Activated T-helper 1 cell treated with anti-CD3 and anti-CD28 coated beads, Interleukin-2, amount 50 U/mL, for 16 hours (primary cell): ENCODE measurements at regions not wholly inside any gene's neighbourhood (a gene's known extent, or its start where the extent isn't known, plus 50 kb on each side); places are given as distances from the start of the nearest gene placed in this dataset.

ENCODE experiments used
- DNase-seq, 2 donors: peaks; one replicate each; pipeline ENCODE4 v3.0.0-alpha.2; 2020; ENCODE audit warnings: low read depth in 1 of 2, low spot score in 1 of 2

- no peak for DNase-seq
These were observed 254.6 kb upstream of the PIK3C3 start for GRCh38 chr18:41700416-41700815.

GRCh38 chr18:41695441-41695840 is 259.6 kb upstream of the PIK3C3 start:
- no peak for DNase-seq

- DNase-seq: no peak
These were observed 262.0 kb upstream of the PIK3C3 start for GRCh38 chr18:41693008-41693407.

GRCh38 chr18:41690332-41691127 is 264.5 kb upstream of the PIK3C3 start:
- DNase-seq: no peak

- DNase-seq: no peak
These were observed 267.9 kb upstream of the PIK3C3 start for GRCh38 chr18:41687138-41687537.

GRCh38 chr18:41681138-41681880 is 273.7 kb upstream of the PIK3C3 start:
- no peak for DNase-seq

GRCh38 chr18:41674506-41674905 is 280.5 kb upstream of the PIK3C3 start:
- DNase-seq: no peak

- no peak for DNase-seq
These were observed 288.8 kb upstream of the PIK3C3 start for GRCh38 chr18:41666231-41666630.

GRCh38 chr18:41665210-41665609 is 289.8 kb upstream of the PIK3C3 start:
- no peak for DNase-seq

GRCh38 chr18:41660654-41661053 is 294.4 kb upstream of the PIK3C3 start:
- DNase-seq: no peak

GRCh38 chr18:41659438-41660130 is 295.4 kb upstream of the PIK3C3 start:
- no peak for DNase-seq

GRCh38 chr18:41657189-41657588 is 297.8 kb upstream of the PIK3C3 start:
- DNase-seq: no peak

GRCh38 chr18:41655074-41655473 is 300.0 kb upstream of the PIK3C3 start:
- no peak for DNase-seq

GRCh38 chr18:41647914-41648313 is 307.1 kb upstream of the PIK3C3 start:
- no peak for DNase-seq

GRCh38 chr18:41646915-41647620 is 308.0 kb upstream of the PIK3C3 start:
- DNase-seq: no peak

GRCh38 chr18:41645589-41646360 is 309.3 kb upstream of the PIK3C3 start:
- DNase-seq: no peak

GRCh38 chr18:41644466-41644865 is 310.6 kb upstream of the PIK3C3 start:
- no peak for DNase-seq

GRCh38 chr18:41643427-41643826 is 311.6 kb upstream of the PIK3C3 start:
- DNase-seq: no peak

- DNase-seq: no peak
These were observed 312.3 kb upstream of the PIK3C3 start for GRCh38 chr18:41642756-41643155.

- no peak for DNase-seq
These were observed 315.8 kb upstream of the PIK3C3 start for GRCh38 chr18:41639218-41639617.
